ENCODE measurements at regions not wholly inside any gene's neighbourhood (a gene's known extent, or its start where the extent isn't known, plus 50 kb on each side); places are given as distances from the start of the nearest gene placed in this dataset.

- no peak for TF ChIP-seq CTCF (IDR thresholded peaks at IDR 0.05)
- no peak for TF ChIP-seq POLR2A (IDR thresholded peaks at IDR 0.05)
Measured at GRCh38 chr2:105544591-105545377, 145.9 kb upstream of the FHL2 start.
